ENCODE measurements at regions not wholly inside any gene's neighbourhood (a gene's known extent, or its start where the extent isn't known, plus 50 kb on each side); places are given as distances from the start of the nearest gene placed in this dataset.

DNA sequence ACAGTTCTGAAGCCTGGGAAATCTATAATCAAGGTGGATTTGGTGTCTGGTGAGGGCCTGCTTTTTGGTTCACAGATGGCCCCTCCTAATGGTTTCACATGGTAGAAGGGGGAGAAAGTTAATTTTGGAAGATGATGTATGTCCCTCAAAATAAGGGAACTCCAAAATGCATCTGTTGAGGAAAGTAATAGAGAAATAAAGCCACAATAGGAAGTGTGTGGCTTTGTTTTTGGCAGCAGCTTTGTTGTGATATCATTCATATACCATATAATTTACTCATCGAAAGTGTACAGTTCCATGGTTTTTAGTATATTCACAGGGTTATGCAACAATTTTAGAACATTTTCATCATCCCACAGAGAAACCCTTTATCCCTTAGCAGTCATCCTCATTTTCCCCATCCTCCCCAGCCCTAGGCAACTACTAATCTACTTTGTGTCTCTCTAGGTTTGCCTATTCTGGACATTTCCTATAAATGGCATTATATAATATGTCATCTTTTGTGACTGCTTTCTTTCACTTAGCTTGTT is 274.0 kb upstream of the FAM98A start:
- Histone ChIP-seq H3K36me3 (ENCODE audit: control insufficient read depth in 2 of 4, insufficient read depth in 4 of 4, low read length in 3 of 4) (no peaks in the 10 kb centered on the region), H2BK5ac (ENCODE audit: low read depth, low read length) (no peak overlapping the region), H3K27ac (ENCODE audit: low read depth, low read length) (no peak overlapping the region), H4K8ac (ENCODE audit: extremely low read depth, insufficient read depth, low read length) (no peak overlapping the region), H4K20me1 (replicated peaks in 1 of 2; ENCODE audit: control insufficient read depth in 1 of 2, insufficient read depth in 2 of 2, low read length in 2 of 2) (no peaks in the 10 kb centered on the region), H2AK5ac (ENCODE audit: low read depth, low read length) (no peak overlapping the region), H3K4me3 (ENCODE audit: extremely low read depth in 1 of 4, insufficient read depth in 2 of 4, low read depth in 3 of 4, low read length in 4 of 4) (no peak overlapping the region), H2BK15ac (ENCODE audit: low read length) (no peak overlapping the region), H3K14ac (ENCODE audit: insufficient read length) (no peak overlapping the region), H3K56ac (replicated peaks; ENCODE audit: insufficient read length, low read depth, low read length) (no peak overlapping the region), H2BK120ac (replicated peaks; ENCODE audit: low read depth, low read length) (no peak overlapping the region), H3K23me2 (ENCODE audit: low read depth, low read length) (no peaks in the 10 kb centered on the region; the same call in 1 of the 2 replicates), H3K4me1 (replicated peaks in 1 of 4; ENCODE audit: control insufficient read depth in 3 of 4, insufficient read depth in 4 of 4, low read length in 3 of 4) (no peaks in the 10 kb centered on the region), H4K5ac (ENCODE audit: insufficient read length, low read depth, low read length) (no peak overlapping the region), H3K23ac (ENCODE audit: insufficient read length) (no peak overlapping the region), H2BK20ac (ENCODE audit: low read length) (no peak overlapping the region), H3K79me1 (ENCODE audit: low read depth, low read length) (no peaks in the 10 kb centered on the region), H3K79me2 (ENCODE audit: control insufficient read depth in 1 of 2, insufficient read depth in 2 of 2, low read length in 2 of 2) (no peaks in the 10 kb centered on the region), H3K18ac (ENCODE audit: extremely low read depth, low read length) (no peak overlapping the region), H2BK12ac (ENCODE audit: low read depth, low read length) (no peak overlapping the region), H2AFZ (ENCODE audit: low read length) (no peak overlapping the region), H3K27me3 (replicated peaks in 1 of 4; ENCODE audit: control insufficient read depth in 3 of 4, extremely low read depth in 1 of 4, insufficient read depth in 3 of 4, low read length in 3 of 4) (no peaks in the 10 kb centered on the region), H3K9ac (replicated peaks in 1 of 4; ENCODE audit: extremely low read depth in 1 of 4, low read depth in 3 of 4, low read length in 3 of 4) (no peak overlapping the region), H3K9me3 (ENCODE audit: insufficient read depth in 2 of 2, low read depth in 1 of 2, low read length in 1 of 2) (peaks cover 7 to 9% of the 10 kb centered on the region in 2 experiments; a peak in 2 of 4 replicates), H3K4ac (replicated peaks; ENCODE audit: insufficient read length, low read depth, low read length) (no peak overlapping the region), H3K4me2 (ENCODE audit: insufficient read depth in 1 of 2, low read depth in 2 of 2, low read length in 2 of 2) (no peak overlapping the region), H4K91ac (replicated peaks; ENCODE audit: insufficient read length, low read length) (no peak overlapping the region)
- 94% methylated on average over 1 of the region's 1 CpG; no CpG with 5 or more reads in 1 of the 2 experiments for WGBS, 2 experiments (ENCODE audit: extremely low coverage in 1 of 2, insufficient coverage in 1 of 2, insufficient read length in 1 of 2, insufficient replicate concordance in 2 of 2, low coverage in 1 of 2, low lambda C conversion rate in 2 of 2, missing lambda C conversion rate in 1 of 2)
- DNase-seq (ENCODE audit: low read depth in 1 of 2, low spot score in 2 of 2) (no peak), FAIRE-seq (no peak)
- CTCF ChIA-PET (ENCODE audit: partially characterized antibody), result interaction anchor here (0.6 to 1.8 kb wide), 2 partner anchors 140 to 569 kb away, joined by 3 to 4 read pairs; no protein-coding TSS in a partner anchor
- POLR2A ChIA-PET (ENCODE audit: partially characterized antibody), result no interaction called here
- no peak for TF ChIP-seq TEAD4 (IDR thresholded peaks at IDR 0.05; ENCODE audit: low read depth, low read length)
- TF ChIP-seq RNF2 (IDR thresholded peaks at IDR 0.05; ENCODE audit: borderline replicate concordance, low read depth, low read length, missing control alignments, poor library complexity, severe bottlenecking), result no peak

All from H1 (cell line).